ENCODE measurements at regions not wholly inside any gene's neighbourhood (a gene's known extent, or its start where the extent isn't known, plus 50 kb on each side); places are given as distances from the start of the nearest gene placed in this dataset.

GRCh38 chrY:7941856-7942255 is 1030.3 kb upstream of the AMELY start:
- no peak overlapping the region for H3K4me3 ChIP-seq
- H3K9me3 ChIP-seq = no peaks in the 10 kb centered on the region
- no peak for ATAC-seq
- no peaks in the 10 kb centered on the region for H3K27me3 ChIP-seq
- TF ChIP-seq POLR2A (IDR thresholded peaks at IDR 0.05) = no peak
- TF ChIP-seq, protein P1, sequence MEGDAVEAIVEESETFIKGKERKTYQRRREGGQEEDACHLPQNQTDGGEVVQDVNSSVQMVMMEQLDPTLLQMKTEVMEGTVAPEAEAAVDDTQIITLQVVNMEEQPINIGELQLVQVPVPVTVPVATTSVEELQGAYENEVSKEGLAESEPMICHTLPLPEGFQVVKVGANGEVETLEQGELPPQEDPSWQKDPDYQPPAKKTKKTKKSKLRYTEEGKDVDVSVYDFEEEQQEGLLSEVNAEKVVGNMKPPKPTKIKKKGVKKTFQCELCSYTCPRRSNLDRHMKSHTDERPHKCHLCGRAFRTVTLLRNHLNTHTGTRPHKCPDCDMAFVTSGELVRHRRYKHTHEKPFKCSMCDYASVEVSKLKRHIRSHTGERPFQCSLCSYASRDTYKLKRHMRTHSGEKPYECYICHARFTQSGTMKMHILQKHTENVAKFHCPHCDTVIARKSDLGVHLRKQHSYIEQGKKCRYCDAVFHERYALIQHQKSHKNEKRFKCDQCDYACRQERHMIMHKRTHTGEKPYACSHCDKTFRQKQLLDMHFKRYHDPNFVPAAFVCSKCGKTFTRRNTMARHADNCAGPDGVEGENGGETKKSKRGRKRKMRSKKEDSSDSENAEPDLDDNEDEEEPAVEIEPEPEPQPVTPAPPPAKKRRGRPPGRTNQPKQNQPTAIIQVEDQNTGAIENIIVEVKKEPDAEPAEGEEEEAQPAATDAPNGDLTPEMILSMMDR (IDR thresholded peaks at IDR 0.05 in 4 of 5, conservative IDR thresholded peaks at IDR 0.05 in 1 of 5) = no peak
- peak overlapping the region in 2 of 4 donors; percentile 9 to 57 for H3K27ac ChIP-seq
- no peak for DNase-seq
- intact Hi-C loops (cut with DNase I; ENCODE audit: low total_unique reads) = no loop called here
- H3K4me1 ChIP-seq = no peaks in the 10 kb centered on the region
- in situ Hi-C loops (cut with MboI; ENCODE audit: low sequenced_read_pairs in 4 of 4) = loop anchor here in 1 of 4 donors (25.0 kb wide), 1 partner anchor 395 kb away; no protein-coding TSS in a partner anchor
- H3K36me3 ChIP-seq = no peaks in the 10 kb centered on the region

DNA sequence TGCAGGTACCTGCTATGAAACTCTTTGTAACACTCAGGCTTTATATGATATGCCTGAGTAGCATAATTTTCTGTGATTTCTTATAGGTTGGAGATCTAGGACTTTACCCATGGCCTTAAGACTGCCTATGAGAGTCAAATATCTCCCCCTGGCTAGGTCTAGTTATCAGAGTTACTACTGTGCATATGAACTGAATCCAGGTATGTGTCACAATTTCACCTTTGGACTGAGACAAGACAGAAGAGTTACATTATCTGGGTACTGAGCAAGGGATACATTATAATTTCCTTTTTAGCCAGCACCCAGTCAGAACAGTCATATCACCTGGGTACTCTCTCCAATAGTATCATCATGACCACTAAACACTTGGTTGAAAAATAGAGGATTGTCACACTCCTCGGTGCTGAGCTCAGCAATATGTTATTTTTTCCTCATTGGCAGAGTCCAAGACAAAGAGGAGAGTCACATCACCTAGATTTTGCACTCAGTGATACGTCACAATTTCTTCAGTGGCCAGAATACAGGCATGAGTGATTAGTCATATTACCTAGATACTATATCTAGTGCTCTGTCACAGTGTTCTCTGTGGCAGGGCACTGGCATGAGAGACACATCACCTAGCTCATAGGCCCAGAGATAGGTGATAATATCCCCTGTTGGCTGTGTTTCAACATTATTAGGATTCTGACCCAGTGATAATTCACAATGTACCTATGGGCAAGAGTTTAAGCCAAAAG is 1027.6 kb upstream of the AMELY start:
- intact Hi-C loops (cut with DNase I; ENCODE audit: low total_unique reads) (no loop called here), in situ Hi-C loops (cut with MboI; ENCODE audit: low sequenced_read_pairs in 4 of 4) (loop anchor here in 1 of 4 donors (25.0 kb wide), 1 partner anchor 398 kb away; no protein-coding TSS in a partner anchor)
- no peaks in the 10 kb centered on the region for H3K9me3 ChIP-seq
- peak overlapping the region in 1 of 4 donors; percentile 50 for H3K27ac ChIP-seq
- DNase-seq = peak; percentile 2 to 14
- no peak overlapping the region for H3K4me3 ChIP-seq
- H3K4me1 ChIP-seq = no peaks in the 10 kb centered on the region
- H3K27me3 ChIP-seq = no peaks in the 10 kb centered on the region
- ATAC-seq = peak; percentile 55 to 71
- TF ChIP-seq, protein P1 (IDR thresholded peaks at IDR 0.05 in 4 of 5, conservative IDR thresholded peaks at IDR 0.05 in 1 of 5) = no peak
- no peak for TF ChIP-seq POLR2A (IDR thresholded peaks at IDR 0.05)
- H3K36me3 ChIP-seq = no peaks in the 10 kb centered on the region

- TF ChIP-seq POLR2A (IDR thresholded peaks at IDR 0.05) = no peak
- TF ChIP-seq, protein P1 (IDR thresholded peaks at IDR 0.05 in 4 of 5, conservative IDR thresholded peaks at IDR 0.05 in 1 of 5) = no peak
- no peaks in the 10 kb centered on the region for H3K9me3 ChIP-seq
- ATAC-seq = no peak
- no peaks in the 10 kb centered on the region for H3K27me3 ChIP-seq
- no peak overlapping the region for H3K4me3 ChIP-seq
- no peaks in the 10 kb centered on the region for H3K4me1 ChIP-seq
- no peaks in the 10 kb centered on the region for H3K36me3 ChIP-seq
- intact Hi-C loops (cut with DNase I; ENCODE audit: low total_unique reads) (no loop called here), in situ Hi-C loops (cut with MboI; ENCODE audit: low sequenced_read_pairs in 4 of 4) (loop anchor here in 1 of 4 donors (25.0 kb wide), 1 partner anchor 400 kb away; no protein-coding TSS in a partner anchor)
- no peak for DNase-seq
- H3K27ac ChIP-seq = no peak overlapping the region
These were observed 1025.3 kb upstream of the AMELY start for GRCh38 chrY:7936831-7937230.

DNA sequence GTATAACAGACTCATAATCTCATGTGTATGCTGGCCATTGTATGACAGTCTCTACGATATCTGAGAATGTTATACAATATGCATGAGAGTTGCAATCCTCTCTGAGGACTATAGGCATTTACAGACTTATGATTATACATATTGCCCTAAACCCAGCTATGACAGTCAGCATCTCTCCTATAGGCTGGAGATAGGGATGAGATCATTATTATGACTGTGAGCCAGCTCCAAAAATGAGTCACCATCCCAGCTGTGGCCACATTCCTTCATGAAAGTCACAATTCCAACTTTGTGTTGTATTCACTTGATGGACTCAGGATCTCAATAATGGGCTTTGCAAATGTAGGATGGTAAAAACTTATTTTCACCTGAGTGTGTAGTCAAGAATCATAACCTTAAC is 1024.5 kb upstream of the AMELY start:
- in situ Hi-C loops (cut with MboI; ENCODE audit: low sequenced_read_pairs in 4 of 4) = loop anchor here in 1 of 4 donors (25.0 kb wide), 1 partner anchor 401 kb away; no protein-coding TSS in a partner anchor
- ATAC-seq (no peak), DNase-seq (no peak)
- TF ChIP-seq POLR2A (IDR thresholded peaks at IDR 0.05) = no peak
- TF ChIP-seq, protein P1 (IDR thresholded peaks at IDR 0.05 in 4 of 5, conservative IDR thresholded peaks at IDR 0.05 in 1 of 5) = no peak
- Histone ChIP-seq H3K9me3 (no peaks in the 10 kb centered on the region), H3K36me3 (no peaks in the 10 kb centered on the region), H3K27ac (no peak overlapping the region), H3K4me1 (no peaks in the 10 kb centered on the region), H3K4me3 (no peak overlapping the region), H3K27me3 (no peaks in the 10 kb centered on the region)
- intact Hi-C loops (cut with DNase I; ENCODE audit: low total_unique reads) = no loop called here

All from gastrocnemius medialis (tissue), 4 donors.